Loucy (cell line): ENCODE measurements at regions not wholly inside any gene's neighbourhood (a gene's known extent, or its start where the extent isn't known, plus 50 kb on each side); places are given as distances from the start of the nearest gene placed in this dataset.
"Not testable (repeated sequence)": the region's sequence is repeated elsewhere in the genome, so short reads cannot be mapped to it uniquely, and the experiment has no call there.

Source experiments
- CTCF ChIP-seq: fragments of 200-600 bp; sonication (generic); conservative IDR thresholded peaks from 2 replicates; pipeline ENCODE4 v1.5.1; 2014; ENCODE audit warnings: mild to moderate bottlenecking, antibody characterized with exemption, low read length
- EZH2phosphoT487 ChIP-seq: fragments of 200-600 bp; IDR thresholded peaks from 2 replicates; pipeline ENCODE4 v1.6.1; 2018; ENCODE audit warnings: antibody characterized with exemption, mild to moderate bottlenecking, moderate library complexity, borderline replicate concordance

DNA sequence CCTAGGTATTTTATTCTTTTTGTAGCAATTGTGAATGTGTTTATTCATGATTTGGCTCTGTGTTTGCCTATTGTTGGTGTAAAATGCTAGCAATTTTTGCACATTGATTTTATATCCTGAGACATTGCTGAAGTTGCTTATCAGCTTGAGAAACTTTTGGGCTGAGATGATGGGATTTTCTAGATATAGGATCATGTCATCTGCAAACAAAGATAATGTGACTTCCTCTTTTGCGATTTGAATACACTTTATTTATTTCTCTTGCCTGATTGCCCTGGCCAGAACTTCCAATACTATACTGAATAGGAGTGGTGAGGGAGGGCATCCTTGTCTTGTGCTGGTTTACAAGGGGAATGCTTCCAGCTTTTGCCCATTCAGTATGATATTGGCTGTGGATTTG is 62.4 kb downstream of the CHST2 start:
- not testable (repeated sequence) for TF ChIP-seq CTCF, EZH2phosphoT487
